ENCODE measurements at regions not wholly inside any gene's neighbourhood (a gene's known extent, or its start where the extent isn't known, plus 50 kb on each side); places are given as distances from the start of the nearest gene placed in this dataset.

- in situ Hi-C loops (cut with HindIII; ENCODE audit: low pct_unique_long_range_greater_than_20kb, low sequenced_read_pairs) (no loop called here), intact Hi-C loops (cut with micrococcal nuclease; ENCODE audit: unreplicated experiment) (no loop called here)
- no peak for DNase-seq (ENCODE audit: low read depth, low spot score)
- Histone ChIP-seq H3K4me3 (ENCODE audit: low read depth in 2 of 2, low read length in 2 of 2) (no peak overlapping the region), H3K27ac (ENCODE audit: low read length) (no peak overlapping the region), H3K9me3 (ENCODE audit: control insufficient read depth, insufficient read depth, low read depth, low read length) (no peaks in the 10 kb centered on the region), H3K4me1 (ENCODE audit: control insufficient read depth, insufficient read depth, low read length) (no peaks in the 10 kb centered on the region), H3K36me3 (ENCODE audit: control insufficient read depth, insufficient read depth, low read length) (no peaks in the 10 kb centered on the region), H3K27me3 (ENCODE audit: control insufficient read depth, insufficient read depth, low read length) (no peaks in the 10 kb centered on the region)
- ChIA-PET POLR2A (no interaction called here), CTCF (no interaction called here)
- no peak for TF ChIP-seq SIN3A (IDR thresholded peaks at IDR 0.05; ENCODE audit: borderline replicate concordance, insufficient read depth, low read depth, low read length)
- no TSS peak for BruUV-seq (replicated peaks)
- ATAC-seq = no peak
These were observed 420.1 kb upstream of the LCORL start for GRCh38 chr4:18441676-18442075.

- in situ Hi-C loops (cut with HindIII; ENCODE audit: low pct_unique_long_range_greater_than_20kb, low sequenced_read_pairs) = no loop called here
- Histone ChIP-seq H3K4me3 (ENCODE audit: low read depth in 2 of 2, low read length in 2 of 2) (no peak overlapping the region), H3K27me3 (ENCODE audit: control insufficient read depth, insufficient read depth, low read length) (no peaks in the 10 kb centered on the region), H3K4me1 (ENCODE audit: control insufficient read depth, insufficient read depth, low read length) (no peaks in the 10 kb centered on the region), H3K9me3 (ENCODE audit: control insufficient read depth, insufficient read depth, low read depth, low read length) (no peaks in the 10 kb centered on the region), H3K36me3 (ENCODE audit: control insufficient read depth, insufficient read depth, low read length) (no peaks in the 10 kb centered on the region), H3K27ac (ENCODE audit: low read length) (no peak overlapping the region)
- intact Hi-C loops (cut with micrococcal nuclease; ENCODE audit: unreplicated experiment) = no loop called here
- ChIA-PET POLR2A (no interaction called here), CTCF (no interaction called here)
- ATAC-seq = no peak
- no peak for TF ChIP-seq SIN3A (IDR thresholded peaks at IDR 0.05; ENCODE audit: borderline replicate concordance, insufficient read depth, low read depth, low read length)
- no peak for TF ChIP-seq TCF7L2 (IDR thresholded peaks at IDR 0.05; ENCODE audit: low read depth, low read length)
- TF ChIP-seq CTCF (IDR thresholded peaks at IDR 0.05) = no peak
- TF ChIP-seq POLR2AphosphoS5 (IDR thresholded peaks at IDR 0.05; ENCODE audit: low read depth, low read length) = no peak
- TF ChIP-seq, protein P1, sequence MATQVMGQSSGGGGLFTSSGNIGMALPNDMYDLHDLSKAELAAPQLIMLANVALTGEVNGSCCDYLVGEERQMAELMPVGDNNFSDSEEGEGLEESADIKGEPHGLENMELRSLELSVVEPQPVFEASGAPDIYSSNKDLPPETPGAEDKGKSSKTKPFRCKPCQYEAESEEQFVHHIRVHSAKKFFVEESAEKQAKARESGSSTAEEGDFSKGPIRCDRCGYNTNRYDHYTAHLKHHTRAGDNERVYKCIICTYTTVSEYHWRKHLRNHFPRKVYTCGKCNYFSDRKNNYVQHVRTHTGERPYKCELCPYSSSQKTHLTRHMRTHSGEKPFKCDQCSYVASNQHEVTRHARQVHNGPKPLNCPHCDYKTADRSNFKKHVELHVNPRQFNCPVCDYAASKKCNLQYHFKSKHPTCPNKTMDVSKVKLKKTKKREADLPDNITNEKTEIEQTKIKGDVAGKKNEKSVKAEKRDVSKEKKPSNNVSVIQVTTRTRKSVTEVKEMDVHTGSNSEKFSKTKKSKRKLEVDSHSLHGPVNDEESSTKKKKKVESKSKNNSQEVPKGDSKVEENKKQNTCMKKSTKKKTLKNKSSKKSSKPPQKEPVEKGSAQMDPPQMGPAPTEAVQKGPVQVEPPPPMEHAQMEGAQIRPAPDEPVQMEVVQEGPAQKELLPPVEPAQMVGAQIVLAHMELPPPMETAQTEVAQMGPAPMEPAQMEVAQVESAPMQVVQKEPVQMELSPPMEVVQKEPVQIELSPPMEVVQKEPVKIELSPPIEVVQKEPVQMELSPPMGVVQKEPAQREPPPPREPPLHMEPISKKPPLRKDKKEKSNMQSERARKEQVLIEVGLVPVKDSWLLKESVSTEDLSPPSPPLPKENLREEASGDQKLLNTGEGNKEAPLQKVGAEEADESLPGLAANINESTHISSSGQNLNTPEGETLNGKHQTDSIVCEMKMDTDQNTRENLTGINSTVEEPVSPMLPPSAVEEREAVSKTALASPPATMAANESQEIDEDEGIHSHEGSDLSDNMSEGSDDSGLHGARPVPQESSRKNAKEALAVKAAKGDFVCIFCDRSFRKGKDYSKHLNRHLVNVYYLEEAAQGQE (IDR thresholded peaks at IDR 0.05; ENCODE audit: insufficient read depth in 1 of 2, low read depth in 2 of 2, low read length in 1 of 2) = no peak
- no peak for DNase-seq (ENCODE audit: low read depth, low spot score)
- no TSS peak for BruUV-seq (replicated peaks)
These were observed 419.6 kb upstream of the LCORL start for GRCh38 chr4:18441203-18441590.

- CTCF ChIA-PET = no interaction called here
- intact Hi-C loops (cut with micrococcal nuclease; ENCODE audit: unreplicated experiment) (no loop called here), in situ Hi-C loops (cut with HindIII; ENCODE audit: low pct_unique_long_range_greater_than_20kb, low sequenced_read_pairs) (no loop called here)
- H3K27me3 ChIP-seq (ENCODE audit: control insufficient read depth, insufficient read depth, low read length) = no peaks in the 10 kb centered on the region
- DNase-seq (ENCODE audit: low read depth, low spot score) (no peak), ATAC-seq (no peak)
- TF ChIP-seq TCF7L2 (IDR thresholded peaks at IDR 0.05; ENCODE audit: low read depth, low read length) (no peak), SIN3A (IDR thresholded peaks at IDR 0.05; ENCODE audit: borderline replicate concordance, insufficient read depth, low read depth, low read length) (no peak), CTCF (IDR thresholded peaks at IDR 0.05) (no peak), POLR2AphosphoS5 (IDR thresholded peaks at IDR 0.05; ENCODE audit: low read depth, low read length) (no peak)
- TF ChIP-seq, protein P1 (IDR thresholded peaks at IDR 0.05; ENCODE audit: insufficient read depth in 1 of 2, low read depth in 2 of 2, low read length in 1 of 2) = no peak
- H3K36me3 ChIP-seq (ENCODE audit: control insufficient read depth, insufficient read depth, low read length) = no peaks in the 10 kb centered on the region
- no peak overlapping the region for H3K27ac ChIP-seq (ENCODE audit: low read length)
- no peaks in the 10 kb centered on the region for H3K4me1 ChIP-seq (ENCODE audit: control insufficient read depth, insufficient read depth, low read length)
- BruUV-seq (replicated peaks) = no TSS peak
- H3K9me3 ChIP-seq (ENCODE audit: control insufficient read depth, insufficient read depth, low read depth, low read length) = no peaks in the 10 kb centered on the region
- POLR2A ChIA-PET = no interaction called here
- H3K4me3 ChIP-seq (ENCODE audit: low read depth in 2 of 2, low read length in 2 of 2) = no peak overlapping the region
These were observed 419.1 kb upstream of the LCORL start for GRCh38 chr4:18440527-18441202.

Measured in Panc1 (cell line).